HCT116 (cell line): ENCODE measurements at regions not wholly inside any gene's neighbourhood (a gene's known extent, or its start where the extent isn't known, plus 50 kb on each side); places are given as distances from the start of the nearest gene placed in this dataset.

Source experiments
- CBX3 ChIP-seq: IDR thresholded peaks from 2 replicates; pipeline ENCODE4 v1.6.1; 2012; ENCODE audit warnings: low read depth
- CEBPB ChIP-seq: IDR thresholded peaks from 2 replicates; pipeline ENCODE4 v1.6.1; 2012; ENCODE audit warnings: low read depth
- EGR1 ChIP-seq: IDR thresholded peaks from 2 replicates; pipeline ENCODE4 v1.6.1; 2012; ENCODE audit warnings: low read depth
- JUND ChIP-seq: IDR thresholded peaks from 2 replicates; pipeline ENCODE4 v1.6.1; 2012
- POLR2AphosphoS5 ChIP-seq: IDR thresholded peaks from 2 replicates; pipeline ENCODE4 v1.6.1; 2011; ENCODE audit warnings: mild to moderate bottlenecking, low read depth, low read length, moderate library complexity
- RAD21 ChIP-seq: IDR thresholded peaks from 2 replicates; pipeline ENCODE4 v1.6.1; 2012; ENCODE audit warnings: low read depth, mild to moderate bottlenecking
- SIN3A ChIP-seq: IDR thresholded peaks from 2 replicates; pipeline ENCODE4 v1.6.1; 2012; ENCODE audit warnings: low read depth
- SP1 ChIP-seq: IDR thresholded peaks from 2 replicates; pipeline ENCODE4 v1.6.1; 2012; ENCODE audit warnings: low read depth
- YY1 ChIP-seq: IDR thresholded peaks from 2 replicates; pipeline ENCODE4 v1.6.1; 2011; ENCODE audit warnings: low read length, low read depth, moderate library complexity, mild to moderate bottlenecking; ENCODE audit not compliant: insufficient replicate concordance; ENCODE audit errors: extremely low read depth
- TF ChIP-seq, protein P1 (sequence below), 3 experiments: fragments of 200-600 bp in 1 of 3; sonication (generic) in 1 of 3; IDR thresholded peaks in 2 of 3; conservative IDR thresholded peaks in 1 of 3; 2 replicates each; pipeline ENCODE4 v1.5.1; 2012 to 2017; ENCODE audit warnings: low read depth in 2 of 3, low read length in 2 of 3, antibody characterized with exemption in 1 of 3, borderline replicate concordance in 1 of 3, control low read depth in 1 of 3, mild to moderate bottlenecking in 1 of 3, mixed read lengths in 1 of 3, mixed run types in 1 of 3, moderate library complexity in 1 of 3; ENCODE audit not compliant: insufficient read depth in 1 of 3
- TF ChIP-seq, protein P2 (sequence below): IDR thresholded peaks from 2 replicates; pipeline ENCODE4 v1.6.1; 2012

DNA sequence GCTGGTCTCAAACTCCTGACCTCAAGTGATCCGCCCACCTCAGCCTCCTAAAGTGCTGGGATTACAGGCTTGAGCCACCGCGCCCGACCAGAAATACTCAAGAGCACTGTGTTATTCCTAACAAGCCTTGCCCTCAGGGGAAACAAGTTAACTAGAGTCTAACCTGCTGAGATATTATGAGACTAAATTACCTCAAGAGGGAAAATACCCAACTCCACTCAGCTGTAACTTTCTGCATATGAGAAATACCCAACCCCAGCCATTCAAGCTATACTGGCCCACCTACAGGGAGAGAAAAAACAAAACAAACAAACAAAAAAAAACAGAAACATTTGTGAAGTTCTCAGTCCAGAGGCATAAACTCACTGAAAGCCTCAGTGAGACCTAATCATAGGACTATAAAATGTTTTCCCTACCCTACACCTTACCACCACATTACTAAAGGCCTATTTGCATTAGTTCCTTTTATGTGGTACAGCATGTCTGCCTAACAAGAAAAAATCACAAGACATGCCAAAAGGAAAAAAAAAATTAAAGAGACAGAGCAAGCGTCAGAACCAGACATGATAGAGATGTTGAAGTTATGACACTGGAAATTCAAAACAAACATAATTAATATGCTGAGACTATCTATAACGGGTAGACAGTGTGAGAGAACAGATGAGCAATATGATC lies 876.0 kb downstream of the FSTL5 start:
- TF ChIP-seq EGR1 = no peak
- TF ChIP-seq, protein P1, sequence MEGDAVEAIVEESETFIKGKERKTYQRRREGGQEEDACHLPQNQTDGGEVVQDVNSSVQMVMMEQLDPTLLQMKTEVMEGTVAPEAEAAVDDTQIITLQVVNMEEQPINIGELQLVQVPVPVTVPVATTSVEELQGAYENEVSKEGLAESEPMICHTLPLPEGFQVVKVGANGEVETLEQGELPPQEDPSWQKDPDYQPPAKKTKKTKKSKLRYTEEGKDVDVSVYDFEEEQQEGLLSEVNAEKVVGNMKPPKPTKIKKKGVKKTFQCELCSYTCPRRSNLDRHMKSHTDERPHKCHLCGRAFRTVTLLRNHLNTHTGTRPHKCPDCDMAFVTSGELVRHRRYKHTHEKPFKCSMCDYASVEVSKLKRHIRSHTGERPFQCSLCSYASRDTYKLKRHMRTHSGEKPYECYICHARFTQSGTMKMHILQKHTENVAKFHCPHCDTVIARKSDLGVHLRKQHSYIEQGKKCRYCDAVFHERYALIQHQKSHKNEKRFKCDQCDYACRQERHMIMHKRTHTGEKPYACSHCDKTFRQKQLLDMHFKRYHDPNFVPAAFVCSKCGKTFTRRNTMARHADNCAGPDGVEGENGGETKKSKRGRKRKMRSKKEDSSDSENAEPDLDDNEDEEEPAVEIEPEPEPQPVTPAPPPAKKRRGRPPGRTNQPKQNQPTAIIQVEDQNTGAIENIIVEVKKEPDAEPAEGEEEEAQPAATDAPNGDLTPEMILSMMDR (IDR thresholded peaks at IDR 0.05 in 2 of 3, conservative IDR thresholded peaks at IDR 0.05 in 1 of 3; ENCODE audit: borderline replicate concordance in 1 of 3, insufficient read depth in 1 of 3, low read depth in 2 of 3, low read length in 2 of 3) = no peak
- no peak for TF ChIP-seq SP1
- TF ChIP-seq YY1 = no peak
- TF ChIP-seq CBX3 = no peak
- no peak for TF ChIP-seq RAD21
- no peak for TF ChIP-seq JUND
- TF ChIP-seq SIN3A = no peak
- no peak for TF ChIP-seq CEBPB
- TF ChIP-seq POLR2AphosphoS5 = no peak
- TF ChIP-seq, protein P2, sequence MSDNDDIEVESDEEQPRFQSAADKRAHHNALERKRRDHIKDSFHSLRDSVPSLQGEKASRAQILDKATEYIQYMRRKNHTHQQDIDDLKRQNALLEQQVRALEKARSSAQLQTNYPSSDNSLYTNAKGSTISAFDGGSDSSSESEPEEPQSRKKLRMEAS = no peak
